Kidney epithelial cell (primary cell): ENCODE measurements at regions not wholly inside any gene's neighbourhood (a gene's known extent, or its start where the extent isn't known, plus 50 kb on each side); places are given as distances from the start of the nearest gene placed in this dataset.

Source experiments
- DNase-seq: peaks from one replicate; pipeline ENCODE4 v3.0.0-alpha.2; 2010; ENCODE audit warnings: low read depth
- H3K27me3 ChIP-seq: 2 replicates; pipeline ENCODE4 v1.6.0; 2011; ENCODE audit warnings: low read length; ENCODE audit not compliant: control insufficient read depth, insufficient read depth
- H3K36me3 ChIP-seq: 2 replicates; pipeline ENCODE4 v1.5.1; 2011; ENCODE audit warnings: low read length; ENCODE audit not compliant: control insufficient read depth, insufficient read depth
- H3K4me3 ChIP-seq: 2 replicates; pipeline ENCODE4 v1.5.1; 2011; ENCODE audit warnings: low read depth, mild to moderate bottlenecking, control low read depth, low read length
- CTCF ChIP-seq: IDR thresholded peaks from 2 replicates; pipeline ENCODE4 v1.5.1; 2011; ENCODE audit warnings: mild to moderate bottlenecking, moderate library complexity, low read length, control low read depth, inconsistent platforms; ENCODE audit not compliant: insufficient read depth, poor library complexity, severe bottlenecking

GRCh38 chr7:22937946-22938345 is 76.0 kb downstream of the HYCC1 start:
- Histone ChIP-seq H3K36me3 (no peaks in the 10 kb centered on the region), H3K4me3 (no peak overlapping the region), H3K27me3 (no peaks in the 10 kb centered on the region)
- no peak for TF ChIP-seq CTCF
- no peak for DNase-seq

DNA sequence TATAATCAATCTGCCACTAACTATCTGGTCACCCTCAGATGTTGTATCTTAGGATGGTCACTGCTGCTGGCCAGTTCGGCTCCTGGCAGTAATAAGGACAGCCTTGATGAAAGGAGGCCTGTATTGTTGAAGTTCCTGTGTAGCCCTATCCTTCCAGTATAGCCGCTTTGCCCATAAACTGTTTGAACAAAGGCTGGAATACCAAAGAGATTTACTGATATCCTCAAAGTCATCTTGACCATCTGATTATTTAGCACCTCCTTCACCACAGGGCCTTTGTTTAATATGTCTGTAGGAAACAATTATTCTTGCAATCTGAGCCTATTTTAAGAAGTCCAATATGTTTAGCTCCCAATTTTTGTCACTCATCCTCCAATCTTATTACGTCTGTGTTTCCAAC is 77.7 kb downstream of the HYCC1 start:
- no peak for TF ChIP-seq CTCF
- Histone ChIP-seq H3K36me3 (no peaks in the 10 kb centered on the region), H3K27me3 (no peaks in the 10 kb centered on the region), H3K4me3 (no peak overlapping the region)
- no peak for DNase-seq

DNA sequence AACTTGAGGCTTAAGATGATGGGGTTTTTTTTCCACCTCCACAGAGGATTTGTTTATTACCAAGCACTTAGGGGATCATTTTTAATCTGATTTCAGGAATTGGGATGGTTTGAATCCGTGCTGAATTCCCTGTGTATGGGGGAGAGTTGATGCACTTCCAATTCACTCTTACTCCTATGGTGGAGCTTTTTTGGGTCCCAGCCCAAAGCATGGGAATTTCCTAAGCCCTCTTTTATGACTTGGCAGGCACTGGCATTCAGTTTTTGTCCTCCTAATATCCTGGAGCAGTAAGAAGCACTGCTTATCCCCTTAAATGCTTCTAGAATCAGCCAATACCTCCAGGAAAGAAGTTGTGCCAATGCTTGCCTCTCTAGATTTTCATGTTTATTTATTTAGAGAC is 78.7 kb downstream of the HYCC1 start:
- TF ChIP-seq CTCF: no peak
- DNase-seq: no peak
- no peaks in the 10 kb centered on the region for H3K36me3 ChIP-seq
- H3K27me3 ChIP-seq: no peaks in the 10 kb centered on the region
- H3K4me3 ChIP-seq: no peak overlapping the region

GRCh38 chr7:22934473-22935065 is 79.4 kb downstream of the HYCC1 start:
- no peak for TF ChIP-seq CTCF
- no peak for DNase-seq
- Histone ChIP-seq H3K36me3 (no peaks in the 10 kb centered on the region), H3K27me3 (no peaks in the 10 kb centered on the region), H3K4me3 (no peak overlapping the region)

- TF ChIP-seq CTCF: no peak
Observed at GRCh38 chr7:22934023-22934422, 79.9 kb downstream of the HYCC1 start.

GRCh38 chr7:22932896-22933295 is 81.0 kb downstream of the HYCC1 start:
- Histone ChIP-seq H3K27me3 (no peaks in the 10 kb centered on the region), H3K36me3 (no peaks in the 10 kb centered on the region), H3K4me3 (no peak overlapping the region)
- TF ChIP-seq CTCF: no peak
- no peak for DNase-seq

More at GRCh38 chr7:22934023-22934422, 79.9 kb downstream of the HYCC1 start:
- no peak for DNase-seq
- Histone ChIP-seq H3K4me3 (no peak overlapping the region), H3K36me3 (no peaks in the 10 kb centered on the region), H3K27me3 (no peaks in the 10 kb centered on the region)
